SKM-1 treated with dmso at 0.1 percent for 144 hours (cell line): ENCODE measurements at regions not wholly inside any gene's neighbourhood (a gene's known extent, or its start where the extent isn't known, plus 50 kb on each side); places are given as distances from the start of the nearest gene placed in this dataset.

ENCODE experiments used
- DNase-seq: peaks from one replicate; lab custom pipeline; 2025; ENCODE audit not compliant: unreplicated experiment; lab: John Stamatoyannopoulos, UW

DNA sequence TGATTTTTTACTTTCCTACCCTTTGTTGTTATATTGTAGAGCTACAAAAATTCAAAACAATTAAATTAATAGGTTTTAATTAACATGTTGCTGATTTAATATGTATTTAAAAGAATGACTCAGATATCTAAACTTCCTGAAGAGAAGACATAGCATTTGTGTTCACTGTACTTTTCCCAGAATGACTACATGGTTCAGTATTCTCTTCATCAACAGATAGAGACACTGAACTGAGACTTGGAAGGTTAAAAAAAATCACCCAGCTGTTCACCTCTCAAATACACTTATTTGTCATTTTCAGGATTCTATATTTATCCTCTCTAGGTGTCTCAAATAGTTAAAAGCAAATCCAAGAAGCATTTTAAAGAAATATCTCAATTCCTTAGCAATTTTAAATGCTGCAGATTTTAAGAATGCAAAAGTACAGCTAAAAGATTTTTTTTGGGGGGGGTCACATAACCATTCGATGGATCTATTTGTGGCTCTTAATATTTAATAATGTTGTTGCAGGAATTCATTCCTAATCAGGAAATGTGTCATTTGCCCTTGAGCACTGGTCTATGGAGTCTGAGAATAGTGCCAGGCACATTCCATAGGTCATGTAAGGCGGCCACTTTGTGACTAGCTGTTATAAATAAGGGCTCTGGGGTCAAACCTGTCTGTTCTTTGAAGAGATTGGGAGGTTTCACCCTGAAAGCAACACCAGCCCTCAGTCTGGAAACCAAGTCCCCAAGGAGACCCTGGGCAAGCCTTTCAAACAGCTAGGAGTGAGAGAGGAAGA, 463.1 kb downstream of the NR2F1-AS1 start:
- no peak for DNase-seq

DNA sequence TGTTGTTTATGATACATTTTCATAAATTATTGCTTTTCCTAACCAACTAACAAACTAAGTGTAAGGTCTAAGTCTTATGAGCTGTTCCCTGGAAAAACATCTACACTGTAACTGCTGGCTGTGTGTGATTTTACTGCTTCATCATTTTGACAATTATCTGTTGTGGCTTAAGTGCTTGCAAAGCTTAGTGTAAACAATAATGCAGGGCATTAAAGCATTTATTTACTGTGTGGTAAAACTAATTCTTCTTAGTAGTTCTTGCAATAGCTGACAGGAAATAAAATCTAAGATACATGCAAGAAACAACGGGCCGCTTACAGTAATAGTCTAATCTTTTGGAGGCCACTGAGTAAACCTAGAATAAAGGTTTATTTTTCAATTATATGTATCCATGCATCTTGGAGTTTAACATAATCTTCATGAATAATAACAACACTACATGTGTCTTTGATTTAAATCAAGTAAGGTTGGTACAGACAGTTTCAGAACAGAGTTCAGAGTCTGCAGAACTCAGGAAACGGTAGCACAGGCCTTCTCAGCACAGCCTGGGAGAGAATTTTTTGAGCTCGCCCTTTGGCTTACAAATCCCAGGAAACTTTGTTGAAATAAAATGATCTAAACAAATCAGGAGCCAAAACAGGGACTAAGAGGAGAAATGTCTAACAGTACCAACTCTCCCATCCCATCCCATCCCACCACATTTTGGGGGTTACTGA, 473.1 kb downstream of the NR2F1-AS1 start:
- DNase-seq: no peak

DNA sequence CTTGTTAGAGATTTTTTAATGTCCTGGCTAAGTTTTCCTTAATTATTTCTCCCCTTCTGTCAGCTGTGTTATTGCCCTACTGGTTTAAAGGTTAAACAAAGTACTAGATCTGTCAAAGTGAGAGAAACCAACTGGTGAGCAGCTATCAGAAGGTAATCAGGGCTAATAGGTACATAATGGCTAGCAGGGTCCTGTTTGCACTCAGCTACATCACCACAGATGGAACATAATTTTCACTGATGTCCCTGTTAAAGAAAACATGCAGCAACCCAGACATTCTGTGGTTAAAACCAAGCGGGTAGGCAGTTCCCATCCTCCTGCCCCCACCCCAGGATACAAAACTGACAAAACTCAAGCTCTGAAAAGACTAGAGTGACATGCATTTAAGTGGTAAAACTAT, 473.9 kb downstream of the NR2F1-AS1 start:
- DNase-seq: no peak

DNA sequence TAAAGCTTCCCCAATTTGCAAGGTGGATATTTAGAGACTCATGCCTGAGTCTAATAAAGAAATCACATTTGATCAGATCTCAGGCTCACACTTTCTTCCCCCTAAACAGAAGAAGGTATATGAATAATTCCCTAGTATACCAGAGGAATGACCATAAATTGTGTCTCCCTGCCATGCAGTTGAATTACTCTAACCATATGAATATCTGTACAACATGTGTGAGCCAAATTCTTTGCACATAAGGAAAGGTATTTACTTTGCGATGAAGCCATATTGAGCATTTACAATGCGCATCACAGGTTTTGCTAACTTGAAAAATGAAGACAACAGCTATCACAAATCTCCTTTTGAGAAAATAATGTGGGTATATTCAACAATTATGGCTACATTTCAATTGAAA, 479.4 kb downstream of the NR2F1-AS1 start:
- DNase-seq: no peak

DNA sequence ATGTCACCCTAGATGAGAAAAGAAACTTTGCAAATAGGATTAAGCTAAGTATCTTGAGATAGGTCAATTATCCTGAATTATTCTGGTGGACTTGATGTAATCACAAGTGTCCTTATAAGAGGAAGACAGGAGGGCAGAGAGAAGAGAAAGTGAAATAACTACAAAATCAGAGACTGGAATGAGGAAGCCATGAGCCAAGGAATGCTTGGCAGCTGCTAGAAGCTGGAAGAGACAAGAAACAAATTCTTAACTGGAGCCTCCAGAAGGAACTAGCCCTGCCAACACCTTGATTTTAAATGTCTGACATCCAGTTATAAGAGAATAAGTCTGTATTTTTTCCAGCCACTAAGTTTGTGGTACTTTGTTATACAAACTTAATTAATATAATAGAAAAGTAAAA, 480.0 kb downstream of the NR2F1-AS1 start:
- DNase-seq: no peak

DNA sequence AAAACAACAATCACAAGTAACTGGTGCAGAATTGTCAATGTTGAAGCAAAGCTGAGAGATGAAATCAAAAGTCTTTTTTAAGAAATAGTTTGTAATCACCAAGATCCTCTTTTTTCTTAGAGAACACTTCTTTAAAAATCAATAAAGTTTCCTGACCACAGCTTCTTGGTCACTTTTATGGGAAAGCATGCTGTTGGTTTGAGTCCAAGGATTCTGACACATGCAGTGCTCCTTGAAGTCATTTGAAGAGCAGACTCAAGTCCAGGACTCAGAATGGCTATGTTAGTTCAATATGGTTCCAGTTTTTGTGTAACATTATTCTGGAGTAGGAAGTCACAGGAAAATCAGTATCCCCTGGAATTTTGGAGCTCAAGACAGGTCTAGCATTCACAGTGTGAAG, 480.6 kb downstream of the NR2F1-AS1 start:
- no peak for DNase-seq

DNA sequence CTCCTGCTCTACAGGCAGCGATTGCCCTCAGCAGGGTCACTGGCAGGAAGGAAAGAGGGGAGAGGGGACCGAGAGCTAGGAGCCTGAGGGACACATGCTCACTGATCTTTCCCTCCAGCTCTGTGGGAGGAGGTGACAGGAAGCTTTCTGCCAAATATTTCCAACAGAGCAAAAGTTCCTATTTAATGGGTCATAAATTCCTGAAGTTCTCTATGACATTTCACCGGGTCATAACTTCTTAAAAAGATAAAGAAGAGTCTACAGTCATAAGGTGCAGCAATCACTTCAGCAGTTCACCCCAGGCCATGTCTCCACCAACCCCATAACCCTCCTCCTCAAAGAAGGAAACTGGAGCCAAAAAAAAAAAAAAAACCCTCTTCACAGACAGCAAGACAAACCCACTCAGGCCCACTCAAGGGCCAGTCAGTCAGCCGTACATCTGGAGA, 481.1 kb downstream of the NR2F1-AS1 start:
- no peak for DNase-seq

DNA sequence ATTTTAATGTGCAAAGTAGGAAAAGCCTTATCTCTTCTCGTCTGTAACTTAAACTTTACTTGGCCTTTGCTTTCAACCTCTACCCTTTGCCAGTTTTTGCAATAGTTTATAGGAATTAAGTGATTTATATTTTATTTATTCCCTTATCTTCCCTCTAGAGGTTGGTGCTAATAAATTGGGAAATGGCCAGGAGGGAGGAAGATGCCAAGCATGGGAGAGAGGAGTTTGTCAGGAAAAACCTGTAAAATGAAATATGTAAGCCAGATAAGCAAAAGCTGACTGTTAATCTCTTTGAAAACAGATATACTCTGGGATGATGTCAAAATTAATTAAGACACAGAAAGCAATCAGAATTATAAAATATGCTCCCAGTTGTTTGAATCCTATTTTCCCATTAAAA, 484.5 kb downstream of the NR2F1-AS1 start:
- no peak for DNase-seq

DNA sequence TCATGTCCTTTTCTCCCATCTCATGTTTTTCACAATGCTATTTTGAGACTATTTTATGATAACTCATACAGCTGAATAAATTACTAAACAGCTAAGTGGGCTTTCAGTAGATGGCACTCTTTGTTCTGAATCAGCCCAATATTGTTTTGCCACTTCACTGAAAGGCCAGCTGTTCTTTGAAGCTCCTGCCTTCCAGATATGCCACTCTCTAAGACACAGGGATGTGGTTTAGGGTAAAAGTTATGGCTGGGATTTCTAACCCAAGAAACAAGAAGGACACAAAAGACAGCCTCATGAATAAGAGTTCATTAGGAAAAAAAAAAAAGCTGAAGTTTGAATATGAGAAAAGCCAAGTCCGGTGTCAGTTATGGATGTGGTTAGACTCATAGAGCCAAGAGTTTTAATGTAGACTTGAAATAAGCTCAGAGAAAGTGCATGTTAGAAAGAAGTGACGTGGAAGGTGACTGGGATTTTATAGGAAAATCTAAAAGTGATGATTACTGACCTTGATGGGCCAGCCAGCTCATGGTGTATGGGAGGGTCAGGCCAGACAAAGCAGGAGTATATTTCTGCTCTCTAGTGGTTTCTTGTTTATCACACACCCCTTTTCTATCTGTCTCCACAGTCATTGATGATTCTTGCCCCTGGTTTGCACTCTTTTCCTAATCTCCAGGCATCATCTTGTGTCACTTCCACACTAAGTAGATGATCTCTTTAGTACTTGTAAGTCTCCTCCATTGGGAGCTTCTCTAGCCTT, 488.5 kb downstream of the NR2F1-AS1 start:
- no peak for DNase-seq

DNA sequence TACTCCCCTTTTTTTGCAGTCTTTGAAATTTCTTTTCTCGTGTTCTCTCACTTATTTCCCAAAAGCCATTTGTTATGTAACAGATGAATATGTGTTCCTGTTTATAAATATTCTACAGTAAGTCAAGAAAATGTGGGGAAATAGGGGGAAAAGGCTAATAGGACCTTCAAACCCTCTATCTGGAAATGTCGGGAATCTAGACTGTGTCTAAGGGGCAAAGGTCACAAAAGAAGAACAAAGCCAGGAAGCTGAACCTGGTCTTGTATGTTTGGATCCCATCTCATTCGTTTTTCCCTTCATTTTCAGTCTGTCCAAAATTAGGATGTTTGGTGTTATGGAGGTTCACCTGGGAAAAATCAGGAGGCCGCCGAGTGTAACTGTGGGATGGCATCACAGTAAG, 490.3 kb downstream of the NR2F1-AS1 start:
- DNase-seq: no peak

DNA sequence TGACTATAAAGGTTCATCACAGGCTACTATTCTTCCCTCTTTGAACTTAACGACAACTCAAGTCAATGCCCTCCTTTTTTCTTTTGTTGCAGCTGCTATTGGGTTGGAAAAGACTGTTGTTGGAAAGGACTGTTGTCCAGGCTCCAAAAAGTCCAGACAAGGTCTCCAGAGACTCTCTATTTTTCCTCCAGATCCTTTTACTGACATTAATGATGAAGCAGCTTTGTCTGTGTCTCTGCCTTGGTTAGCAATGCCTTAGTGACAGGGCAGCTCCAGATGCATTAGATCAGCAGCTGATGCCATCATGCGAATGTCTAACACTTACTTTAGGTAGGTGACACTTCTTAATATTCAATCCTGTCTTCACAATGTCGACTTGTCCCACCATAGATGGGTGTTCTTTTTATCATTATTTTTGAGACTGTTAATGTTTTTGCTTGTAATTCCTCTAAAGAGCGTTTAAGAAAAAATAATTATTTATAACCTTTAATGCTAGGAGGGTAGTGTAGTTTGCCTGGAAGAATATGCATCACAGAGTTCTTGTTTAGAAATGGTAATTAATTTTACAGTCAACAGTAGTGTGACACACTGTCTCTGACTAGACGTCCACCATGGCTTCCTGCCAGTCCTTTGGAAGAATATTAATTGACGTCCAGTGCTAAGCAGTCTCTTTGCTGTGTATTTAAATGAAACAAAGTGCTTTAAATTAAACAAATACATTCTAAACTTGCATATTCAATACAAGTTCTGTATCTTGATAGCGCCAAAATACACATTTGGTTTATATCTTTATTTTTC, 492.2 kb downstream of the NR2F1-AS1 start:
- no peak for DNase-seq

DNA sequence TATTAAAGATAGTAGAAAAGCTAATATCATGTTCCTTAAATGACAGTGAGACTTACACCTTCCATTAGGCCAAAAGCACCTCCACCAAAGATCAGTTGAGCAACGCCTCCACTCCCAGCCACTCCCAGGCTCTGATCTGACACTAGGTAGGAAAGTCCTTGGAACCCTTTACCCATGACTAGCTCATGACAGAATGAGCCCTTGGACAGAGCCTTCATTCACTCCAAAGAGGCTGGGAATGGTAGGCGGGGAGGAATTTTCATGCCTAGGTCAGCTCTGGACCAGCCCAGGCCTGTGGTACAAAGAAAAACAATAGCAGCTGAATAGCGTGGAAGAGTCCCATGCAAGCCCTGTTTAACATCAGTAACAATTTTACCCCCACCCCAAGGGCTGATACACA, 493.7 kb downstream of the NR2F1-AS1 start:
- DNase-seq: no peak

DNA sequence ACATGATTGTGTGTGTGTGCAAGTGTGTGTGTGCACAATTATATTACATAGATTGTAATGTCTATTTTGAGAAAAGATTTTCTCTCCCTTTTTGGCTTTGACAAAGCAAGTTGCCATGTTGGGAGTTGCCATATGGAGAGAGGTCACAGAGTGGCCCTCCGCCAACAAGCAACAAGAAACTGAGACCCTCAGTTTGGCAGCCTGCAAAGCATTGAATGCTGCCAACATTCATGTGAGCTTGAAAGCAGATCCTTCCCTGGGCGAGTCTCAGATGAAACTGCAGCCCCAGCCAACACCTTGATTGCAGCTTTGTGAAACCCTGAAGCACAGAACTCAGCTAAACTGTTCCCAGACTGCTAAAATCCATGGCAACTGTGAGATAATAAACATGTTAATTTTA, 498.0 kb downstream of the NR2F1-AS1 start:
- no peak for DNase-seq

DNA sequence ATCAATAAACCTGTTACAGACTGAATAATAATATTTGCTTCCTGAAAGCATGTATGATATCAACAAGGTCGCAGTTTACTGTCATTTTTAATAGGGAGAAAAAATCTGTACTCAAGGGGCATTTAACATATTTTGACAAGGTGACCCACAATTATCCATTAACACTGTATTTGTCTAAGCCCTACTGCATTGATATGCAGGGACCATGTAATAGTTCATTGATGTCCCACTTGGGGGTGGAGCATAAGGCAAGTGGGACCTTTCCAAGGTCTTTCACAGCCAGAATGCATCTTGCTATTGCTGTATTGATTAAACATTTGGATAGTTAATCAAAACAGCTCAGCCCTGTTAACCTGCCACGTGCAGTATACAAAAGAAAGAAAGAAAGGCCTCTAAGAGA, 502.0 kb downstream of the NR2F1-AS1 start:
- no peak for DNase-seq

DNA sequence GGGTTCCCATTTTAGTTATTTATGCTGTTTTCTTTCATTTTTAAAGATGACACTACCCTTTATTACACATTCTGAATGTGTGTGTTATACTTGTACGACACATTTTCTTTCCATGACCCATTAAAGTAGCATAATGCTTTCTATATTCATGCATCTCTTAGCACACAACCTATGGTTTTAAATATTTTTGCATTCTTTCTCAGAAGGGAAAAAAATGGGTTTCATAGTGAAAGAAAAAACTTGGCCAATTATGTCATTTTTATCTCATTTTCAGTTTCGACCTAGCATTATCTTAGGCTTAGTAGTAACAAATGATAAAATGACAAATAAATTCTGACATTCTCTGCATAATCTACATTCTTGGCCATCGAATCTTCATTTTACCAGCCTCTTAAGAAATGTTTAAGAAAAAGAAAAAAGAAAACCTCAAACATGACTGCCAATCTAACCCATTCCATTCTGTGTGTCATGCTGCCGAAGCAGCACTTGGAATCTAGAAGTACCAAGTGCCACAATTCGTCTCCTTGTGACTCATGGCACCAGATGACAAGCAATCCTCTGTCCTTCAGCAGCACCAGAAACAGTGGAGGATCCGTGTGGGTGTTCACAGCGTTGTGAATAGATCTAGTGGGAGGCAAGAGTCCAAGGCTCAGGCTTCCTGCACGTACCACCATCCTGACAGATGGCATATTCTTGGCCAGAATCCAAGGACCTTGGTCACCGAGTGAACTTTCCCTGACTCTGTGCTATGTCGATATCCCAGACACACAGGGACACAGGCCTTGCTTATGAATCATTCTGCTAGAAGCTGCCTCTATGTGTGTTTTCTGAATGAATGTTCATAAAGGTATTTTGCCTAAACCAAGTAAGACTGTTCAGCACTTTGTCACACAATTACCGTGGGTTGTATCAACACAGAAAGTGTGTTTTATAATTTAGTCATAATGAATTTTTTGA, 502.7 kb downstream of the NR2F1-AS1 start:
- no peak for DNase-seq

DNA sequence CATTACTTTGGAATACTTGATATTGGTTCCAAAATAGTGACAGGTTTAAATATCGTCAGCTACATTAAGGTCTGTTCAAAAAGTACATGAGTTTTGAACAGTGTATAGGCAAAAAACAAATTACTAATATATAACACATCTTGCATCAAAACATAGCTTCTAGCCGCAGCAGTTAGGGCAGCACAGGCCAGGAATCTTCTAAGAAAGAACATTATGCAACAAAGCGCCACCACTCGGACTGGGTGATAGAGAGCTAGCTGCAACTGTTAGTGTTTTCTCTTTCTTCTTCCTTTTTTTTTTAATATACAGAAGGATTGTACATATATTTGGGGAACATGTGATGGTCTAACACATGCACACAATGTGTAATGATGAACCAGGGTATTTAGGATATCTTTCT, 504.5 kb downstream of the NR2F1-AS1 start:
- DNase-seq: no peak

DNA sequence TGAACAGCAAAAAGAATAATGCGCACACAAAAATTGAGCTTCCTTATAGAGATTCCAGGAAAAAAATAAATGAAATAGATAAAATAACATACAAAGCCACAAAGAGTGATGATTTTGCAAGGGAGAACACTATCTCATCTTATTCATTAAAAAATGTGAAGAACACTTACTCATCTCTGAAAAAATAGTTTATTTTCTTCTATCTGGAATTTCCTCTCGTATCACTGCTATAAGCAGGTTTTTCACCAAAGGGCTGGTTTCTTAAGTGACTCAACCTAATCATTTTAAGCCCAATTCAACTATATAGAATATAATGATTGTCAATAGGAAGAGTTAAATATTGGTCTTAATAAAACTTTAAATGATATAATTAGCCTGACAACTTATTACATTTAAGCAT, 504.9 kb downstream of the NR2F1-AS1 start:
- DNase-seq: no peak

DNA sequence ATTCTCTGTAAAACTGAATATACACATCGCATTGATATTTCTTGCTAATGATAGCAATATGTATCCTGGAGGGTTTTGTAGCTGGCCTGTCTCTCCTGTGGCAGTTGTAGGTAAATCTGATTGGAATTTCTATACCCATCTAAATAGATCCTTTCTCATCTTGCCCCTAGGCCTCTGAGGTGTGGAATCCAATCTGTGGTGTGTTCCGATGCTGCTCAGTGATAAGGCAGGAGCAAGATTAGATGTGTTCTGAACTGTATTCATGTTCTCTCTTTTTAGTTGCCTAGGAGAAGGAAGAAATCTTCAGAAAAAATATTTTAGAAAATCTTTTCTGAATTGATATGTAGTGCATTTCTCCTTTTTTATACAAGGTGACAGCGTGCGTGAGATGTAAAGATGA, 507.5 kb downstream of the NR2F1-AS1 start:
- DNase-seq: no peak

DNA sequence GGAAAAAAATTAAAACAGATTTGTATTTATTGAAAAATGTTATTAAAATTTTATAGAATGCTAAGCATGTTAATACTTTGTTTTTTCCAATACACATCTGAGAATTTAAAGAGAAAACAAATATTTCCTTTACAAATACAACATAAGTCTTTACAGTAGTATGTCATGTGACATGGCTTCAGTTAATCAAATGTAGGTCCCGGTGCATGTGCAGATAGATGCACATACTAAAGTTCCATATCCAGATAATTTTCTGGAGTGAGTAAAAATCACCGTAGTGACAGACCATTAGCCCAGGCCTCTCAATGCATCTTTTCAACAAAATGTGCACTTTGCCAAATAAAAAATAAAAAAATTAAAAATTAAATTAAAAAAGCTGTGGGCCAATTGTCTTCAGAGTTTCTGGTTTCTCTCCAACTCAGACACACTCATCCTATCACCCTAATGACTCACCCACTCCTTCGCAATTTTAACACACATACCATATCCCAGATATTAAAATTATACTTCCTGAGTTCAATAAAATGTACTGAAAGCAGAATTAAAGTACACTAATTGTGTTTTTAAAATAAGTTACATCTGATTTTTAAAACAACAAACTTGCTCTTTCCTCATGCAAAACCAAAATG, 508.1 kb downstream of the NR2F1-AS1 start:
- no peak for DNase-seq

DNA sequence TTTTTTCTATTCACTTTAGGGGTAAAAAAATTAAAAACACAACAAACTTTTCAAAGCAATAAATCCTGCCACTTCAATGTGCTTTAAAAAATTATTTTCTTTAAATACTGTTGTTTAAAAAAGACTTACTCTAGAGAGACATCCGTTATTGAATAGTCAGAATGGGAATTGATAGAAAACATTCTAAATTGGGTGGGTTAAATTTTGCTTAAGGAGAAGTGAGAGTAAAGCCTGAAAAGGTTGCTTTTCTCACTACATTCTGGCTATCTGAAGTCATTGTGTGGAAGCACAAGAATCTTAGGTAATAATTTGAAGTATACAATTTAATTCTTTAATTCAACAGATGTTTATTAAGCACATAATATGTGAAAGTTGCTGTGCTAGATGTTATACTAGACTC, 509.3 kb downstream of the NR2F1-AS1 start:
- no peak for DNase-seq
